GM12872 (cell line): ENCODE measurements at regions not wholly inside any gene's neighbourhood (a gene's known extent, or its start where the extent isn't known, plus 50 kb on each side); places are given as distances from the start of the nearest gene placed in this dataset.

Source experiments
- CTCF ChIP-seq: IDR thresholded peaks from 3 replicates; pipeline ENCODE4 v1.5.1; 2011; ENCODE audit warnings: low read depth, mild to moderate bottlenecking, low read length, moderate library complexity; ENCODE audit not compliant: insufficient read depth

GRCh38 chr6:159433550-159433949 is 259.5 kb downstream of the SOD2 start:
- TF ChIP-seq CTCF = no peak

DNA sequence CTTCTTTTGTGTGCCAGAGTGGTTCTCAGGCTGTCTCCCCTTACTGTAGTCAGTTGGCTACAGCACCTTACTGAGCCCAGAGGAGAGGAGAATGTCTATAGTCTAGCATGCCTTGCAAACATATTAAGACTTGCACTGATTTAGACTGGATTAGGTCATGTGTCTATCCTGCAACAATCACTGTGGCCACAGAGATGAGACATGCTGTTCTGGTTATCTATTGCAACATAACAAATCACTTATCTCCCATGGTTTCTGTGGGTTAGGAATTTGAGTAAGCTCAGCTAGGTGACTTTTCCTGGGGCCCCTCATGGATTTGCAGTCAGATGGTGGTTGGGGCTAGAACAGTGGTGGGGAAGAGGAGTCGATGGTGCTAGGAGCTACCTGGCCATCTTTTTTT is 261.3 kb downstream of the SOD2 start:
- no peak for TF ChIP-seq CTCF

GRCh38 chr6:159430323-159430722 is 261.1 kb downstream of the FNDC1 start:
- no peak for TF ChIP-seq CTCF

DNA sequence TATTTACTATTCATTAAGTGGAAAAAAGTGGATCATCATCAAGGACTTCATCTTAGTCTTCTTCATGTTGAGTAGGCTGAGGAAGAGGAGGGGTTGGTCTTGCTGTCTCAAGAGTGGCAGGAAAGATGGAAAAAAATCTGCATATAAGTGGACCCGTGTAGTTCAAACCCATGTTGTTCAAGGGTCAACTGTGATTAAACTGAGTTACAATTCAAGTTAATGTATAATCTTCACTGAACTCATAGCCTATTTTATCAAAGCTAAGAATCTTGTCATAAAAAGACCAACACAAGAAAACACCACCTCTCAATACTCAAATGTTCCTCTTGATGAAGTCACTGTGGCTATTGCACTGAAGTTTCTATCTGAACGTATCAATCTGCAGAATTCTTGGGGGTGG is 260.2 kb downstream of the FNDC1 start:
- TF ChIP-seq CTCF = no peak

- TF ChIP-seq CTCF = no peak
These were observed 258.6 kb downstream of the FNDC1 start for GRCh38 chr6:159427771-159428170.

DNA sequence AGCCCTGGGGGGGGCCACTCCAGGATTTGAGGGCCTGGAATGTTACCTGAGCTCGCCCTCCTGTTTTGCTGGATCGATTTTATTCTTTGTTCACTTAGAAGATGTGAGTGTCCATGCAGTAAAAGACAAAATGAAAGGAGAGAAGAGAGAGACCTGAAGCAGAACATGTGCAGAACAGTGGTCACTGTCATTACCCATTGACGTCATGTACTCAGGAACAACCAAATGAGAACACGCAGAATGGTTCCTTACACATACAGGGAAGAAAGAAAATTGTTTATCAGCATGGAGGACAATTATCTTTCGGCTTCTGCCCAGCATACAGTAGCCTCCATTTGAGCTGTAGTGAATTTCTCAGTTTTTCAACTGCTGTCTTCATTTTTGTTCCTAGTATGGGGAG is 258.1 kb downstream of the FNDC1 start:
- no peak for TF ChIP-seq CTCF

- TF ChIP-seq CTCF = no peak
These were observed 256.2 kb downstream of the FNDC1 start for GRCh38 chr6:159425421-159425820.
